Tibial nerve (tissue), 3 donors: ENCODE measurements at regions not wholly inside any gene's neighbourhood (a gene's known extent, or its start where the extent isn't known, plus 50 kb on each side); places are given as distances from the start of the nearest gene placed in this dataset.

Experiments used
- CTCF ChIP-seq, 5 experiments: fragments of 200-600 bp in 3 of 5; fragments of 450-650 bp in 2 of 5; sonication (generic) in 3 of 5; IDR thresholded peaks; one replicate each; pipeline ENCODE4 v1.5.1; 2016 to 2019; ENCODE audit warnings: antibody characterized with exemption in 5 of 5, mild to moderate bottlenecking in 3 of 5, moderate library complexity in 2 of 5
- POLR2A ChIP-seq, 2 donors: fragments of 450-650 bp; IDR thresholded peaks; one replicate each; pipeline ENCODE4 v1.6.1; 2017; ENCODE audit warnings: antibody characterized with exemption in 2 of 2, mild to moderate bottlenecking in 2 of 2, moderate library complexity in 2 of 2

- TF ChIP-seq CTCF (IDR thresholded peaks at IDR 0.05): no peak
- no peak for TF ChIP-seq POLR2A (IDR thresholded peaks at IDR 0.05)
Observed at GRCh38 chr5:54852007-54852406, 133.4 kb downstream of the ESM1 start.
